ENCODE measurements at regions not wholly inside any gene's neighbourhood (a gene's known extent, or its start where the extent isn't known, plus 50 kb on each side); places are given as distances from the start of the nearest gene placed in this dataset.
A peak's percentile ranks its signal among the peaks of the same experiment; 100 is the strongest.

- no peak for DNase-seq
Measured at GRCh38 chr13:59477011-59477410, 686.7 kb downstream of the DIAPH3 start.

DNA sequence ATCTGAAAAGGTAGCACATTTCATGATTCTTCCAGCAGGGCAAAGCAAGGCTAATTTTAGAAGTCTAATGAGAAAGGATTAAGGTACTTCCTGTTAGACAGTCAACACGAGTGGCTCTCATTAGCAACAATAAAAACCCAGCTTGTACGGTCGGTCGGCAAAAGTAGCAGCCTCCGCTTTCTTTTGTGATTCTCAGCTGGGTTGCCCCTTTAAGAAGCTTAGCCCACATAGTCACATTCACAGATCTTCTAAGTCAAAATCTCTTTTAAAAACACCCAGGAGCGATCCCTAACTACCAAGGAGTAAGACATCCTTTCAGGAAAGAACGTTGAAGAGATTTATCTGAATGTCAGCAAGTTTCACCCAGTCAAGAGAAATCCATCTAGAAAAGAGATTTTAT lies 684.8 kb downstream of the DIAPH3 start:
- no peak for DNase-seq

GRCh38 chr13:59479629-59480028 lies 684.1 kb downstream of the DIAPH3 start:
- no peak for DNase-seq

GRCh38 chr13:59480396-59481259 lies 683.1 kb downstream of the DIAPH3 start:
- DNase-seq: peak; percentile 32

- peak; percentile 41 for DNase-seq
Measured at GRCh38 chr13:59483501-59484145, 680.1 kb downstream of the DIAPH3 start.

DNA sequence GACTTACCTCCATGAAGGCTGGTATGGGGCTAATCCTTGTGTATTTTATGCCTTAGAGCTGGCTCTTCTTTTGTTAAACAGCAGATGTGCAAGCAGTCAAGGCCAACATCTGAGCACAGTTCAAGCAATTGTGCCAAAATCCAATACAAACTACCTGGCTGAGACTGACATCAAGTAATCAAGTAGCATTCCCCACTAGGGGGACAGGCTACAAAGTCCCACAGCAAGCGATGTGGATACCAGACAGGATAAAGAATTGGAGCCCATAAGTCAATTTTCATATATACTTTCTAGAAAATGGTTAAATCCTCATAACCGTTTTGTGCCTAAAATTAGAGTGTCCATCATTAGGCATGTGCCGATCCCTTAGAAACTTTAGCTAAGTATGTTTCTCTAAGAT lies 675.8 kb downstream of the DIAPH3 start:
- no peak for DNase-seq

DNA sequence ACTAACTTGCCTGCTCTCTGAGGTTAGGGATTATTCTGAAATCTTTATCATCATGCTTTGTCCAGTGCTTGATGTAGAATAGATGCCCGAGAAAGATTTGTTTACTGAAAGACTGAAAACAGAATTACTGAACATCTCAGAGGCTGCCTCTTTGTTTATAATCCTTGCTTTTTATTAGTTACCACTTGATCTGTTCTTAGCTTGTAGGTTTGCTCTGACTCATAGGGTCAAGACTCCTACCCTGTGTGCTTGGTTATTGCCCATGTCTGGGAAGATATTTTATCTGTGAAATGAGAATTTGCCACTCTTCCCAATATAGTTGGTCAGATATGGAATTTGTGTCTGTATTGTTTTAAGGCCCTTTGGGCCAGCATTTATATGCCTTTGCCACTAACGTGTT lies 675.3 kb downstream of the DIAPH3 start:
- DNase-seq: no peak

DNA sequence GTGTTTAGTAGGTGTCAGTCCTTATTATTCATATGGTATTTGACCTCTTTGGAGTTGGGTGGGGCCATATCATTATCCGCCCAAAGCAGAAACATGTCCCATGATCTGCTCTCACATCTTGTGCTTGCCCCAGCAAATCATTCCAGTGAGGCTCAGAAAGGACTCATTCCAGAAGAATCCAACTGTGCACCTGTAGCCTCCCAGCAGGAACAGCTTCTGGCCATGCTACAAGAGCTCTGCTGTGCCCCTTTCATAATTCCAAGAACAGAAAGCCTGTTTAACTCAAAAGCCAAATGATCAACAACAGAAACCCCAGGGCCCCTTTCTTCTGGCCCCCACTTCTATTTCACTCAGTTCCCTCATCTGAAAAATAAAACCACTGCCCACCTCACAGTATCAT lies 673.1 kb downstream of the DIAPH3 start:
- DNase-seq: no peak

- peak; percentile 28 for DNase-seq
Measured at GRCh38 chr13:59492030-59492636, 671.6 kb downstream of the DIAPH3 start.

DNA sequence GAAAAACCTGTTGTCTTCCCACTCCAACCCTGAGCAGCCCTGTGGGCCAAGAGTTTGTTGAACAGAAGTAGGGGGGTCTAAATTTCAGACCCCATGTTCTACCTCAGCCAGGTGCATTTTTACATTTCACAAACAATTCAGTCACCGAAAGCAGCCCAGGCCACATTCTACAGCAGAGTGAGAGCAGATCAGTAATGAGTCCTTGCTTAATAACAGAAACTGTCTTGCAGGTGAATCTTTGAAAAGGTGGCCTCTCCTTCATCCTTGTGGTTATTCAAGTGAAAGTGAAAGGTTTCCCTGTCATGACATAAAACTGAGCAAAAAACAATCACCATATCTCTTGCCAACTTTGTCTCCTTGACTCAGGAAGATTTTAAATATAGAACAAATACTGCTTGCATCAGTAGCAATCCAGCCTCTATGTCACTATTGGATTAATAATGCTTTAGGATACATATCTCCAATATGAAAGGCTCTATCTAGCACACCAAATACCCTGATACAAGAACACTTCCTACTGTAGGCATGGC lies 670.2 kb downstream of the DIAPH3 start:
- no peak for DNase-seq

- DNase-seq: no peak
Measured at GRCh38 chr13:59494151-59494550, 669.6 kb downstream of the DIAPH3 start.

- peak; percentile 78 for DNase-seq
Measured at GRCh38 chr13:59494560-59494970, 669.2 kb downstream of the DIAPH3 start.

DNA sequence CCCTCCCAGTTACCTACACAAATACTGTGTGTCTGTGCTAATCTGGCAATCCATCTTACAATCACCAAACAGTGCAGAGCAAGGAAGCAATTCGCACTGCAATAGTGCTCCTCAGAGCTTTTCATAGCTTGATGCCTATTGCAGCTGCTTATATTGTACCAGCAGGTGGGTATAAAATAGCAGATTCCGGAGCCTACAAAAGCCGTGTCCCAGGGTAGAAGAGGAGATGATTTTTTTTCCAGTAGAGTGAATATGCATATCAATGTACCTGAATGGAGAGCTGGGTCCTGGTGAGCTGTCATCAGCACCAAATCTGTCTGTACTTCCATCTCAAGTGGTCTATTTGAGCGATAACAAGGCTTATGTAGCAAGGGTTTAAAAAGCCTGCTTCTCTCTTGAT lies 668.4 kb downstream of the DIAPH3 start:
- no peak for DNase-seq

- no peak for DNase-seq
Measured at GRCh38 chr13:59495936-59496512, 667.7 kb downstream of the DIAPH3 start.

DNA sequence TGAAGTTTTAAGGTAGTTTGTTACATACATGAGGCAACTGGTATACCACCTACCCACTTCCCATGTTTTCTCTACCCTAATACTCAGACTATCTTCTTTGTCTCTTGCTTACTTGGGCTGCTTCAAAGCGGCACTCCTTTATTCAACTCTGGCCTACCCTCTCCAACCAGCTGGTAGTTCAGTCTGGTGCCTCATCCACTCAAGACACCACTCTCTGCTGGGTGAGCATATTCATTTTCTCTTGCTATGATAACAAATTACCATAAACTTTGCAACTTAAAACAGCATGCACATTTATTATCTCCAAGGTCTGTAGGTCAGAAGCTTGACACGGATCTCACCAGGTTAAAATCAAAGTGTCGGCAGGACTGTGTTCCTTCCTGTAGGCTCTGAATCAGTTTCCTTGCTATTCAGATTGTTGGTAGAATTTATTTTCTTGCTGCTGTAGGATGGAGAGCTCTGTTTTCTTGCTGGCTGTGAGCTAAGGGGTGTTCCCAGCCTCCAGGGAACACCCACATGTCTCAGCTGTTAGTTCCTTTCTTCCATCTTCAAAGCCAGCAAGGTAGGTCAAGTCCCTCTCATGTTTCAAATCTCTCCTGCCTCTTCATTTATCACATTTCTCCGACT lies 666.0 kb downstream of the DIAPH3 start:
- DNase-seq: no peak

DNA sequence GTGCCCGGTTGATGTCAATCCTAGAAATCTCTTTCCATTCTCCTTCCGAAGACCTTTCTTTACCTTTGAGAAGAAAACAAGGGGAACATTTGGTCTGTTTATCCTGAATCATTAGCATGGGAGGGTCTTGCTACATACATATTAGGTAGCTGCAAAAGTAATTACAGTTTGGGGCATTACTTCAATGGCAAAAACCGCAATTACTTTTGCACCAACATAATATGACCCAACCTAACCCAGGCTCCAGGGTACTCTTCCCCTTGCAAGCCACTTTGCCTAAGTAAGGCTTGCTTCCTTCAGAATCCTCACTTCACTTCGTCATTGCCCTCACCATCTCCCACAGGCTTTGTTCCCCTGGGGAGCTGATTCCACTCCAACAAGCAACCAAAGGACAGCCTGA lies 662.7 kb downstream of the DIAPH3 start:
- no peak for DNase-seq

GRCh38 chr13:59504407-59504806 lies 659.3 kb downstream of the DIAPH3 start:
- no peak for DNase-seq

GRCh38 chr13:59510386-59510785 lies 653.3 kb downstream of the DIAPH3 start:
- DNase-seq: no peak

- no peak for DNase-seq
Measured at GRCh38 chr13:59513686-59514085, 650.0 kb downstream of the DIAPH3 start.

DNA sequence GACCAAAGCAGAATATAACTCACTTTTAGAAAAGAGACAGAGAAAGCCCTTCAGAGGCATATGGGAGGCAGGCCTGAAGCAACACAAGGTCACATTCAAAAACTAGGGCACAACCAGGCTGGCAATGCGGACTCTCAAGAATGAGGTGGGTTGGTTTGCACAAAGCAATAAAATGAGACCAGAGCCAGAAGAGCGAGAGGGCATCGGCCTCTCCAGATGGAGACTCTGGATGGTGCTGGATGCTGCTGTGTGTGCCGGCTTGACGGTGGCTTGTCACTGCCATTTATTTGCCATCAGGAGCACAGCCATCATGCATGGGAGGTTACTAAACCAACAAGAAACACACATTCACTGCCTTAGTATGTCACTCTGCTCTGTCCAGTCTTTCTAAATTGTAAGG lies 649.4 kb downstream of the DIAPH3 start:
- DNase-seq: no peak

GRCh38 chr13:59519819-59520218 lies 643.9 kb downstream of the DIAPH3 start:
- DNase-seq: no peak

DNA sequence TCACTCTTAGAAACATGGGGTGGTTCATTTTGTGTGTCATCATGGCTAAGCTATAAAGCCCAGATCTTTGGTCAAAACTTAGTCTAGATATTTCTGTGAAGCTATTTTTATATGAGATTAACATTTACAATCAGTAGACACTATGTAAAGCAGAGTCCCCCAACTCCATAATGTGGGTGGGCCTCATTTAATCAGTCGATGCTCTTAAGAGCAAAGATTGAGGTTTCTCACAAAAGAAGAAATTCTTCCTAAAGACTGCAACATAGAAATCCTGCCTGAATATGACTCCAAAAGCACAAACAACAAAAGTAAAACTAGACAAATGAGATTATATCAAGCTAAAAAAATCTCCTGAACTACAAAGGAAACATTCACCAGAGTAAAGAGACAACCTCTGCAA lies 642.2 kb downstream of the DIAPH3 start:
- DNase-seq: no peak

- DNase-seq: no peak
Measured at GRCh38 chr13:59522652-59523051, 641.1 kb downstream of the DIAPH3 start.

Data from fibroblast of upper back skin (primary cell).